ENCODE measurements at regions not wholly inside any gene's neighbourhood (a gene's known extent, or its start where the extent isn't known, plus 50 kb on each side); places are given as distances from the start of the nearest gene placed in this dataset.
"Not testable (repeated sequence)": the region's sequence is repeated elsewhere in the genome, so short reads cannot be mapped to it uniquely, and the experiment has no call there.

GRCh38 chr16:65771707-65772106 is 594.8 kb upstream of the CDH5 start:
- DNase-seq (ENCODE audit: low read depth in 3 of 3), result no peak

- no peak for DNase-seq (ENCODE audit: low read depth in 3 of 3)
Measured at GRCh38 chr16:65770752-65771151, 595.7 kb upstream of the CDH5 start.

GRCh38 chr16:65769776-65770438 is 596.6 kb upstream of the CDH5 start:
- DNase-seq (ENCODE audit: low read depth in 3 of 3), result no peak

- DNase-seq (ENCODE audit: low read depth in 3 of 3), result no peak
Measured at GRCh38 chr16:65769055-65769465, 597.4 kb upstream of the CDH5 start.

GRCh38 chr16:65767125-65767524 is 599.4 kb upstream of the CDH5 start:
- DNase-seq (ENCODE audit: low read depth in 3 of 3), result no peak

GRCh38 chr16:65763640-65764305 is 602.7 kb upstream of the CDH5 start:
- no peak for DNase-seq (ENCODE audit: low read depth in 3 of 3)

- no peak for DNase-seq (ENCODE audit: low read depth in 3 of 3)
Measured at GRCh38 chr16:65760874-65761273, 605.6 kb upstream of the CDH5 start.

GRCh38 chr16:65758620-65759019 is 607.9 kb upstream of the CDH5 start:
- no peak for DNase-seq (ENCODE audit: low read depth in 3 of 3)

- DNase-seq (ENCODE audit: low read depth in 3 of 3), result no peak
Measured at GRCh38 chr16:65757064-65757463, 609.4 kb upstream of the CDH5 start.

- no peak for DNase-seq (ENCODE audit: low read depth in 3 of 3)
Measured at GRCh38 chr16:65756163-65756562, 610.3 kb upstream of the CDH5 start.

- no peak for DNase-seq (ENCODE audit: low read depth in 3 of 3)
Measured at GRCh38 chr16:65754820-65755691, 611.4 kb upstream of the CDH5 start.

GRCh38 chr16:65752522-65752844 is 614.0 kb upstream of the CDH5 start:
- no peak for DNase-seq (ENCODE audit: low read depth in 3 of 3)

GRCh38 chr16:65751622-65752521 is 614.6 kb upstream of the CDH5 start:
- no peak for DNase-seq (ENCODE audit: low read depth in 3 of 3)

GRCh38 chr16:65749506-65749905 is 617.0 kb upstream of the CDH5 start:
- DNase-seq (ENCODE audit: low read depth in 3 of 3), result no peak

- DNase-seq (ENCODE audit: low read depth in 3 of 3), result no peak
Measured at GRCh38 chr16:65746941-65747340, 619.5 kb upstream of the CDH5 start.

GRCh38 chr16:65745201-65745708 is 621.2 kb upstream of the CDH5 start:
- no peak for DNase-seq (ENCODE audit: low read depth in 3 of 3)

GRCh38 chr16:65744401-65744800 is 622.1 kb upstream of the CDH5 start:
- no peak for DNase-seq (ENCODE audit: low read depth in 3 of 3)

- no peak for DNase-seq (ENCODE audit: low read depth in 3 of 3)
Measured at GRCh38 chr16:65743558-65743957, 621.7 kb upstream of the CDH11 start.

GRCh38 chr16:65740711-65741110 is 618.8 kb upstream of the CDH11 start:
- no peak for DNase-seq (ENCODE audit: low read depth in 3 of 3)

- no peak for DNase-seq (ENCODE audit: low read depth in 3 of 3)
Measured at GRCh38 chr16:65739518-65739917, 617.7 kb upstream of the CDH11 start.

GRCh38 chr16:65737831-65738230 is 616.0 kb upstream of the CDH11 start:
- DNase-seq (ENCODE audit: low read depth in 3 of 3), result no peak

- not testable (repeated sequence) for DNase-seq (ENCODE audit: low read depth in 3 of 3)
Measured at GRCh38 chr16:65735615-65736014, 613.8 kb upstream of the CDH11 start.

Measured in stimulated activated CD4-positive, alpha-beta T cell treated with anti-CD3 and anti-CD28 coated beads, TNF-alpha, amount 100 ng/mL, for 4 hours (primary cell).